ENCODE measurements at regions not wholly inside any gene's neighbourhood (a gene's known extent, or its start where the extent isn't known, plus 50 kb on each side); places are given as distances from the start of the nearest gene placed in this dataset.

DNA sequence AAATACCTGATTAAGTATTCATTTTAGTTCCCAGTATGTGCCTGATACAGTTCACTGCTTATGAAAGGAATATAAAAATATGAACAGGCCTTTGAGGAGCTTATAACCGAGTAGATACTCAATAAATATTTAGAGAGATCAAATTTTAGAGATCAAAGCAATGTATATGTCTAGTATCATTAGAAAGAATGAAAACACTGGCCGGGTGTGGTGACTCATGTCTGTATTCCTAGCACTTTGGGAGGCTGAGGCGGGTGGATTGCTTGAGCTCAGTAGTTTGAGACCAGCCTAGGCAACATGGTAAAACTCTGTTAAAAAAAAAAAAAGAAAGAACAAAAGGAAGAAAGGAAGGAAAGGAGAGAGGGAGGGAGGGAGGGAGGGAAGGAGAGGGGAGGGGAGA lies 113.2 kb upstream of the EEA1 start:
- 58% methylated on average over 3 of the region's 3 CpGs for WGBS
- no peaks in the 10 kb centered on the region for H3K36me3 ChIP-seq
- TF ChIP-seq EP300 (IDR thresholded peaks at IDR 0.05) (no peak), POLR2AphosphoS5 (IDR thresholded peaks at IDR 0.05) (no peak), POLR2A (IDR thresholded peaks at IDR 0.05; ENCODE audit: low read depth) (no peak), CTCF (IDR thresholded peaks at IDR 0.05) (no peak)
- H3K4me1 ChIP-seq = peaks cover 0 to 11% (median 0%) of the 10 kb centered on the region in 4 donors
- no peaks in the 10 kb centered on the region for H3K27me3 ChIP-seq
- no peaks in the 10 kb centered on the region for H3K9me3 ChIP-seq
- no peak overlapping the region for H3K4me3 ChIP-seq
- peak; percentile 1 for DNase-seq (ENCODE audit: extremely low spot score)
- no peak overlapping the region for H3K27ac ChIP-seq (replicated peaks in 1 of 4)
- intact Hi-C loops (cut with DNase I) = no loop called here

GRCh38 chr12:93042684-93043083 lies 113.6 kb upstream of the EEA1 start:
- intact Hi-C loops (cut with DNase I) = no loop called here
- Histone ChIP-seq H3K27ac (replicated peaks in 1 of 4) (no peak overlapping the region), H3K27me3 (no peaks in the 10 kb centered on the region), H3K4me1 (peaks cover 0 to 11% (median 0%) of the 10 kb centered on the region in 4 donors), H3K9me3 (no peaks in the 10 kb centered on the region), H3K4me3 (no peak overlapping the region), H3K36me3 (no peaks in the 10 kb centered on the region)
- DNase-seq (ENCODE audit: extremely low spot score) = peak; percentile 29
- TF ChIP-seq POLR2AphosphoS5 (IDR thresholded peaks at IDR 0.05) (no peak), CTCF (IDR thresholded peaks at IDR 0.05) (no peak), POLR2A (IDR thresholded peaks at IDR 0.05; ENCODE audit: low read depth) (no peak), EP300 (IDR thresholded peaks at IDR 0.05) (no peak)
- 87% methylated on average over 6 of the region's 6 CpGs for WGBS

- intact Hi-C loops (cut with DNase I) = no loop called here
- TF ChIP-seq POLR2AphosphoS5 (IDR thresholded peaks at IDR 0.05) (no peak), POLR2A (IDR thresholded peaks at IDR 0.05; ENCODE audit: low read depth) (no peak), CTCF (IDR thresholded peaks at IDR 0.05) (no peak), EP300 (IDR thresholded peaks at IDR 0.05) (no peak)
- H3K4me1 ChIP-seq = peaks cover 0 to 11% (median 0%) of the 10 kb centered on the region in 4 donors
Measured at GRCh38 chr12:93043192-93043876, 114.2 kb upstream of the EEA1 start.

DNA sequence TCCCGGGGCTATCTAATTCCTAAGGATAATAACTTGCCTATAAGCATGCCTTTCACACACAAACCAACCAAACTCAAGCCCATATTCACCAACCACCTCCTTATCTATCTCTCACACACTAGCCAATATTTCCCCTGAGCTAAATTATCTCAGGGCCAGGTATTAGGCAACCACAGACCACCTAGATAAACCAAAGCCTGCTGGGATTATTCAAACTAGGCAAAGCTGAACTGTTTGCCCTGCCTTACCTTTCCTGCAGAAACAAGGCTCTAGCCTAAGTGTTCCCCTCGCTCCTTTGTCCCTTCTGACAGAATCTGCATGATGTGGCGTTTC lies 114.7 kb upstream of the EEA1 start:
- no peak for TF ChIP-seq EP300 (IDR thresholded peaks at IDR 0.05)
- TF ChIP-seq CTCF (IDR thresholded peaks at IDR 0.05) = no peak
- no peak for TF ChIP-seq POLR2AphosphoS5 (IDR thresholded peaks at IDR 0.05)
- no peak for TF ChIP-seq POLR2A (IDR thresholded peaks at IDR 0.05; ENCODE audit: low read depth)
- Histone ChIP-seq H3K27me3 (no peaks in the 10 kb centered on the region), H3K4me1 (peaks cover 0 to 11% (median 0%) of the 10 kb centered on the region in 4 donors), H3K36me3 (no peaks in the 10 kb centered on the region), H3K9me3 (no peaks in the 10 kb centered on the region), H3K27ac (replicated peaks in 1 of 4) (no peak overlapping the region), H3K4me3 (no peak overlapping the region)
- no peak for DNase-seq (ENCODE audit: extremely low spot score)
- 95% methylated on average over 3 of the region's 3 CpGs for WGBS
- intact Hi-C loops (cut with DNase I) = no loop called here

More at GRCh38 chr12:93043192-93043876, 114.2 kb upstream of the EEA1 start:
- H3K9me3 ChIP-seq = no peaks in the 10 kb centered on the region
- no peaks in the 10 kb centered on the region for H3K27me3 ChIP-seq
- no peak overlapping the region for H3K27ac ChIP-seq (replicated peaks in 1 of 4)
- 93% methylated on average over 3 of the region's 3 CpGs for WGBS
- no peaks in the 10 kb centered on the region for H3K36me3 ChIP-seq
- peak; percentile 57 for DNase-seq (ENCODE audit: extremely low spot score)
- H3K4me3 ChIP-seq = no peak overlapping the region

GRCh38 chr12:93047118-93047517 lies 118.0 kb upstream of the EEA1 start:
- H3K36me3 ChIP-seq = no peaks in the 10 kb centered on the region
- intact Hi-C loops (cut with DNase I) = no loop called here
- H3K4me3 ChIP-seq = no peak overlapping the region
- 91% methylated on average over 1 of the region's 1 CpG for WGBS
- peaks cover 4 to 16% (median 9%) of the 10 kb centered on the region in 4 donors for H3K4me1 ChIP-seq
- H3K27me3 ChIP-seq = no peaks in the 10 kb centered on the region
- no peak overlapping the region for H3K27ac ChIP-seq (replicated peaks in 1 of 4)
- no peak for TF ChIP-seq EP300 (IDR thresholded peaks at IDR 0.05)
- TF ChIP-seq POLR2AphosphoS5 (IDR thresholded peaks at IDR 0.05) = no peak
- no peak for TF ChIP-seq CTCF (IDR thresholded peaks at IDR 0.05)
- no peak for TF ChIP-seq POLR2A (IDR thresholded peaks at IDR 0.05; ENCODE audit: low read depth)
- H3K9me3 ChIP-seq = no peaks in the 10 kb centered on the region
- DNase-seq (ENCODE audit: extremely low spot score) = peak; percentile 34

Data from esophagus muscularis mucosa (tissue), 4 donors.